GM19468 (cell line): ENCODE measurements at regions not wholly inside any gene's neighbourhood (a gene's known extent, or its start where the extent isn't known, plus 50 kb on each side); places are given as distances from the start of the nearest gene placed in this dataset.
"Not testable (repeated sequence)": the region's sequence is repeated elsewhere in the genome, so short reads cannot be mapped to it uniquely, and the experiment has no call there.

Experiments used
- ATAC-seq: cut with Tn5 transposase; IDR thresholded peaks from one replicate; pipeline ENCODE4 v1.9.1; 2021; ENCODE audit warnings: mild to moderate bottlenecking, moderate library complexity, moderate number of reproducible peaks; ENCODE audit not compliant: unreplicated experiment; ENCODE audit errors: extremely low read depth

GRCh38 chr12:131328861-131329845 lies 375.4 kb downstream of the ADGRD1 start:
- not testable (repeated sequence) for ATAC-seq

- ATAC-seq: no peak
Observed at GRCh38 chr12:131330106-131330815, 376.6 kb downstream of the ADGRD1 start.

GRCh38 chr12:131331148-131331750 lies 377.5 kb downstream of the ADGRD1 start:
- ATAC-seq: no peak

- no peak for ATAC-seq
Observed at GRCh38 chr12:131332224-131332623, 378.5 kb downstream of the ADGRD1 start.

GRCh38 chr12:131333136-131333535 lies 377.8 kb upstream of the SFSWAP start:
- ATAC-seq: no peak

- no peak for ATAC-seq
Observed at GRCh38 chr12:131333621-131334440, 377.1 kb upstream of the SFSWAP start.

- no peak for ATAC-seq
Observed at GRCh38 chr12:131334835-131335234, 376.1 kb upstream of the SFSWAP start.

GRCh38 chr12:131335456-131335855 lies 375.4 kb upstream of the SFSWAP start:
- no peak for ATAC-seq

GRCh38 chr12:131337861-131338260 lies 373.0 kb upstream of the SFSWAP start:
- not testable (repeated sequence) for ATAC-seq

GRCh38 chr12:131340616-131341210 lies 370.2 kb upstream of the SFSWAP start:
- no peak for ATAC-seq

GRCh38 chr12:131341608-131342007 lies 369.3 kb upstream of the SFSWAP start:
- not testable (repeated sequence) for ATAC-seq

- not testable (repeated sequence) for ATAC-seq
Observed at GRCh38 chr12:131343436-131343835, 367.5 kb upstream of the SFSWAP start.

GRCh38 chr12:131344715-131345520 lies 366.0 kb upstream of the SFSWAP start:
- not testable (repeated sequence) for ATAC-seq

GRCh38 chr12:131345521-131346436 lies 365.1 kb upstream of the SFSWAP start:
- ATAC-seq: no peak

GRCh38 chr12:131346555-131347344 lies 364.1 kb upstream of the SFSWAP start:
- no peak for ATAC-seq

GRCh38 chr12:131347345-131347714 lies 363.6 kb upstream of the SFSWAP start:
- no peak for ATAC-seq

- ATAC-seq: no peak
Observed at GRCh38 chr12:131347732-131348131, 363.2 kb upstream of the SFSWAP start.
